H1 (cell line): ENCODE measurements at regions not wholly inside any gene's neighbourhood (a gene's known extent, or its start where the extent isn't known, plus 50 kb on each side); places are given as distances from the start of the nearest gene placed in this dataset.

Source experiments
- CTCF ChIA-PET: fragments of 300-600 bp; sonication (Branson Sonifier 250); formaldehyde crosslinking; loops from one replicate; lab custom pipeline; 2021; ENCODE audit not compliant: partially characterized antibody; lab: Charles Lee
- POLR2A ChIA-PET: fragments of 300-600 bp; sonication (Branson Sonifier 250); formaldehyde crosslinking; loops from one replicate; lab custom pipeline; 2021; ENCODE audit warnings: inconsistent platforms; ENCODE audit not compliant: partially characterized antibody; lab: Charles Lee
- DNase-seq, 2 experiments: peaks; one replicate each; pipeline versions ENCODE4 v3.0.0 to v3.0.0-alpha.2; 2010 to 2022; ENCODE audit warnings: low spot score in 2 of 2, low read depth in 1 of 2, mixed read lengths in 1 of 2
- FAIRE-seq: peaks from 2 replicates; lab custom pipeline; 2011; peaks lifted over from hg19 to GRCh38; lab: Jason Lieb, UNC
- H2AFZ ChIP-seq: 2 replicates; pipeline ENCODE4 v1.8.1; 2012; ENCODE audit warnings: low read length, inconsistent platforms
- H2AK5ac ChIP-seq: 2 replicates; pipeline ENCODE4 v1.6.1; 2013; ENCODE audit warnings: low read depth, low read length
- H2BK120ac ChIP-seq: replicated peaks from 2 replicates; pipeline ENCODE3; 2013; ENCODE audit warnings: low read depth, low read length, inconsistent platforms
- H2BK12ac ChIP-seq: 2 replicates; pipeline ENCODE4 v1.6.1; 2013; ENCODE audit warnings: low read depth, low read length
- H2BK15ac ChIP-seq: 2 replicates; pipeline ENCODE4 v1.6.1; 2013; ENCODE audit warnings: low read length
- H2BK20ac ChIP-seq: 2 replicates; pipeline ENCODE4 v1.6.1; 2013; ENCODE audit warnings: low read length
- H2BK5ac ChIP-seq: 2 replicates; pipeline ENCODE4 v1.6.1; 2013; ENCODE audit warnings: low read depth, low read length
- H3K14ac ChIP-seq: 2 replicates; pipeline ENCODE4 v1.6.1; 2013; ENCODE audit warnings: inconsistent platforms; ENCODE audit not compliant: insufficient read length
- H3K18ac ChIP-seq: 2 replicates; pipeline ENCODE4 v1.6.1; 2013; ENCODE audit warnings: low read length; ENCODE audit errors: extremely low read depth
- H3K23ac ChIP-seq: 2 replicates; pipeline ENCODE4 v1.6.1; 2013; ENCODE audit warnings: inconsistent platforms; ENCODE audit not compliant: insufficient read length
- H3K23me2 ChIP-seq: 2 replicates; pipeline ENCODE4 v1.6.1; 2013; ENCODE audit warnings: low read depth, low read length
- H3K27ac ChIP-seq: 2 replicates; pipeline ENCODE4 v1.6.1; 2011; ENCODE audit warnings: low read depth, low read length, inconsistent platforms
- H3K27me3 ChIP-seq, 4 experiments: replicated peaks in 1 of 4; 1 replicate in 1 of 4; 2 replicates in 3 of 4; pipeline versions ENCODE4 v1.6.1 to v1.8.1; 2011 to 2013; ENCODE audit warnings: low read length in 3 of 4, mild to moderate bottlenecking in 3 of 4, inconsistent platforms in 2 of 4, mixed read lengths in 2 of 4, moderate library complexity in 1 of 4; ENCODE audit not compliant: control insufficient read depth in 3 of 4, insufficient read depth in 3 of 4; ENCODE audit errors: extremely low read depth in 1 of 4
- H3K36me3 ChIP-seq, 4 experiments: 2 replicates each; pipeline versions ENCODE4 v1.6.1 to v1.8.1; 2011 to 2013; ENCODE audit warnings: mild to moderate bottlenecking in 4 of 4, low read length in 3 of 4, moderate library complexity in 2 of 4, control low read depth in 1 of 4, inconsistent platforms in 1 of 4; ENCODE audit not compliant: insufficient read depth in 4 of 4, control insufficient read depth in 2 of 4
- H3K4ac ChIP-seq: replicated peaks from 2 replicates; pipeline ENCODE3; 2013; ENCODE audit warnings: low read length, low read depth, mixed read lengths, inconsistent platforms; ENCODE audit not compliant: insufficient read length
- H3K4me1 ChIP-seq, 4 experiments: replicated peaks in 1 of 4; 1 replicate in 1 of 4; 2 replicates in 3 of 4; pipeline versions ENCODE4 v1.6.1 to v1.8.1; 2011 to 2013; ENCODE audit warnings: low read length in 3 of 4, inconsistent platforms in 2 of 4, mixed read lengths in 1 of 4; ENCODE audit not compliant: insufficient read depth in 4 of 4, control insufficient read depth in 3 of 4
- H3K4me2 ChIP-seq, 2 experiments: 2 replicates each; pipeline versions ENCODE4 v1.6.1 to v1.8.1; 2011 to 2013; ENCODE audit warnings: low read depth in 2 of 2, low read length in 2 of 2, control low read depth in 1 of 2, inconsistent platforms in 1 of 2, mild to moderate bottlenecking in 1 of 2; ENCODE audit not compliant: insufficient read depth in 1 of 2
- H3K4me3 ChIP-seq, 4 experiments: fragments of 200-600, 300-600 bp in 1 of 4; sonication (generic), shearing (Covaris generic), sonication (Bioruptor Twin) in 1 of 4; 2 replicates each; pipeline versions ENCODE4 v1.5.1 to v1.8.1; 2011 to 2016; ENCODE audit warnings: low read length in 4 of 4, low read depth in 3 of 4, control low read depth in 2 of 4, inconsistent platforms in 2 of 4, mild to moderate bottlenecking in 2 of 4, mixed read lengths in 1 of 4, moderate library complexity in 1 of 4; ENCODE audit not compliant: insufficient read depth in 2 of 4; ENCODE audit errors: extremely low read depth in 1 of 4
- H3K56ac ChIP-seq: replicated peaks from 2 replicates; pipeline ENCODE3; 2013; ENCODE audit warnings: low read depth, mild to moderate bottlenecking, mixed read lengths, low read length, inconsistent platforms; ENCODE audit not compliant: insufficient read length
- H3K79me1 ChIP-seq: 2 replicates; pipeline ENCODE4 v1.6.1; 2013; ENCODE audit warnings: low read depth, low read length, control low read depth
- H3K79me2 ChIP-seq, 2 experiments: 2 replicates each; pipeline versions ENCODE4 v1.6.1 to v1.8.1; 2012 to 2013; ENCODE audit warnings: low read length in 2 of 2, mild to moderate bottlenecking in 2 of 2, inconsistent platforms in 1 of 2; ENCODE audit not compliant: insufficient read depth in 2 of 2, control insufficient read depth in 1 of 2
- H3K9ac ChIP-seq, 4 experiments: replicated peaks in 1 of 4; 1 replicate in 1 of 4; 2 replicates in 3 of 4; pipeline versions ENCODE4 v1.6.1 to v1.8.1; 2011 to 2013; ENCODE audit warnings: low read depth in 3 of 4, low read length in 3 of 4, control low read depth in 2 of 4, mild to moderate bottlenecking in 2 of 4, moderate library complexity in 2 of 4, inconsistent platforms in 1 of 4; ENCODE audit errors: extremely low read depth in 1 of 4
- H3K9me3 ChIP-seq, 2 experiments: 2 replicates each; pipeline versions ENCODE4 v1.6.1 to v1.8.1; 2012 to 2013; ENCODE audit warnings: mild to moderate bottlenecking in 2 of 2, moderate library complexity in 2 of 2, control low read depth in 1 of 2, inconsistent platforms in 1 of 2, low read depth in 1 of 2, low read length in 1 of 2, mixed read lengths in 1 of 2; ENCODE audit not compliant: insufficient read depth in 2 of 2
- H4K20me1 ChIP-seq, 2 experiments: replicated peaks in 1 of 2; 2 replicates each; pipeline versions ENCODE3 to v1.8.1; 2011 to 2013; ENCODE audit warnings: inconsistent platforms in 2 of 2, low read length in 2 of 2, mild to moderate bottlenecking in 1 of 2; ENCODE audit not compliant: insufficient read depth in 2 of 2, control insufficient read depth in 1 of 2
- H4K5ac ChIP-seq: 2 replicates; pipeline ENCODE4 v1.6.1; 2013; ENCODE audit warnings: low read length, low read depth, mixed read lengths, inconsistent platforms; ENCODE audit not compliant: insufficient read length
- H4K8ac ChIP-seq: 2 replicates; pipeline ENCODE4 v1.8.0; 2013; ENCODE audit warnings: mild to moderate bottlenecking, moderate library complexity, low read length, inconsistent platforms; ENCODE audit not compliant: insufficient read depth; ENCODE audit errors: extremely low read depth
- H4K91ac ChIP-seq: replicated peaks from 2 replicates; pipeline ENCODE3; 2013; ENCODE audit warnings: low read length, mixed read lengths, inconsistent platforms; ENCODE audit not compliant: insufficient read length
- ATF2 ChIP-seq: IDR thresholded peaks from 2 replicates; pipeline ENCODE4 v1.6.1; 2012; ENCODE audit warnings: low read length, inconsistent platforms
- CTCF ChIP-seq, 3 experiments: IDR thresholded peaks; 1 replicate in 2 of 3; 2 replicates in 1 of 3; pipeline versions ENCODE4 v1.5.1 to v1.6.1; 2011; ENCODE audit warnings: low read length in 3 of 3, mild to moderate bottlenecking in 3 of 3, inconsistent platforms in 2 of 3, low read depth in 1 of 3, moderate library complexity in 1 of 3; ENCODE audit not compliant: insufficient read depth in 1 of 3; ENCODE audit errors: control extremely low read depth in 1 of 3
- NANOG ChIP-seq: IDR thresholded peaks from 2 replicates; pipeline ENCODE4 v1.6.1; 2011; ENCODE audit warnings: low read length, low read depth, mild to moderate bottlenecking, inconsistent platforms; ENCODE audit not compliant: insufficient read depth, poor library complexity, severe bottlenecking
- RNF2 ChIP-seq: fragments of 200-900, 300-1000 bp; sonication (generic); IDR thresholded peaks from 2 replicates; pipeline ENCODE4 v1.7.1; 2016; ENCODE audit warnings: borderline replicate concordance, low read depth, mild to moderate bottlenecking, antibody characterized with exemption, low read length; ENCODE audit not compliant: poor library complexity, severe bottlenecking; ENCODE audit errors: missing control alignments
- WGBS, 2 experiments: shearing (Covaris generic) in 1 of 2; methylation state at CpG; one replicate each; pipeline versions ENCODE4 v1.1.6 to v1.1.7; 2013 to 2015; ENCODE audit warnings: low lambda C conversion rate in 2 of 2, mixed read lengths in 2 of 2, inconsistent platforms in 1 of 2, low coverage in 1 of 2, missing lambda C conversion rate in 1 of 2; ENCODE audit not compliant: insufficient replicate concordance in 2 of 2, insufficient coverage in 1 of 2, insufficient read length in 1 of 2; ENCODE audit errors: extremely low coverage in 1 of 2, missing lambda C conversion rate in 1 of 2; 5-methylcytosine and 5-hydroxymethylcytosine counted together
- TF ChIP-seq, protein P1 (sequence below): IDR thresholded peaks from 2 replicates; pipeline ENCODE4 v1.6.1; 2012; ENCODE audit warnings: inconsistent platforms

DNA sequence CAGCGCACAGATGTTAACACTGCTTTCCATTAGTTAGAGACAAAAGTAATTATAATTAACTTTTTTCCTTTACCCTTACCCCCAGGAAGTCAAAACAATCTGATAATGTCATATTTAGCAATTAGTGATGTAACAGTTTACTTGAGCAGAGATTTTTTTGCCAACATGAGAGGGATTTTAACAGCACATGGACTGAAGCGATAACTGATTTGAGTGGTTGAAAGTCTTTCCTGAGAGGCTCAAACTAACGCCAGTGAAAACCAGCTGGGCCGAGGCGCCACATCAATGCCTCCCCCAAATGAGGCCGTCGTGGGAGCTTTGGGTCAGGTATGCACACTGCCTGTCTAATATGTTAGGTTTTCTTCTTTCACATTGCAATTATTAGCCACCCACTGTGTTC lies 469.9 kb upstream of the SMIM21 start:
- Histone ChIP-seq H3K27ac (no peak overlapping the region), H3K9me3 (no peaks in the 10 kb centered on the region), H3K23me2 (no peaks in the 10 kb centered on the region), H3K36me3 (no peaks in the 10 kb centered on the region), H3K4me3 (no peak overlapping the region), H3K23ac (no peak overlapping the region), H3K4me1 (peaks cover 0 to 3% (median 0%) of the 10 kb centered on the region in 4 experiments; a peak in 1 of 7 replicates), H2BK5ac (no peak overlapping the region), H2BK20ac (no peak overlapping the region), H2AFZ (no peak overlapping the region), H4K91ac (no peak overlapping the region), H3K79me1 (no peaks in the 10 kb centered on the region)
- POLR2A ChIA-PET: no interaction called here
- TF ChIP-seq CTCF (IDR thresholded peaks at IDR 0.05; ENCODE audit: control extremely low read depth in 1 of 3, insufficient read depth in 1 of 3, low read depth in 1 of 3, low read length in 3 of 3) (no peak), RNF2 (no peak), NANOG (no peak), ATF2 (no peak)
- TF ChIP-seq, protein P1, sequence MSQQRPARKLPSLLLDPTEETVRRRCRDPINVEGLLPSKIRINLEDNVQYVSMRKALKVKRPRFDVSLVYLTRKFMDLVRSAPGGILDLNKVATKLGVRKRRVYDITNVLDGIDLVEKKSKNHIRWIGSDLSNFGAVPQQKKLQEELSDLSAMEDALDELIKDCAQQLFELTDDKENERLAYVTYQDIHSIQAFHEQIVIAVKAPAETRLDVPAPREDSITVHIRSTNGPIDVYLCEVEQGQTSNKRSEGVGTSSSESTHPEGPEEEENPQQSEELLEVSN: no peak
- TF ChIP-seq, all 59 proteins: peak for 0
- no peak overlapping the region for H3K4ac ChIP-seq
- no peak overlapping the region for H2AK5ac ChIP-seq
- DNase-seq (no peak), FAIRE-seq (no peak)
- H3K56ac ChIP-seq: no peak overlapping the region
- no peak overlapping the region for H3K18ac ChIP-seq
- H2BK15ac ChIP-seq: no peak overlapping the region
- no peak overlapping the region for H2BK12ac ChIP-seq
- no peak overlapping the region for H4K8ac ChIP-seq
- no peak overlapping the region for H3K14ac ChIP-seq
- H3K9ac ChIP-seq: no peak overlapping the region
- CTCF ChIA-PET: interaction anchor here (1.3 to 1.8 kb wide), 2 partner anchors 10 to 12 kb away, joined by 4 to 9 read pairs; no protein-coding TSS in a partner anchor
- H4K5ac ChIP-seq: no peak overlapping the region
- H3K27me3 ChIP-seq: no peaks in the 10 kb centered on the region
- no peaks in the 10 kb centered on the region for H4K20me1 ChIP-seq
- H3K4me2 ChIP-seq: no peak overlapping the region
- H3K79me2 ChIP-seq: no peaks in the 10 kb centered on the region
- no peak overlapping the region for H2BK120ac ChIP-seq
- 79% methylated on average over 7 of the region's 7 CpGs; no CpG with 5 or more reads in 1 of the 2 experiments for WGBS, 2 experiments
